NCI-H2227 (cell line): ENCODE measurements at regions not wholly inside any gene's neighbourhood (a gene's known extent, or its start where the extent isn't known, plus 50 kb on each side); places are given as distances from the start of the nearest gene placed in this dataset.
A peak's percentile ranks its signal among the peaks of the same experiment; 100 is the strongest.

Source experiments
- DNase-seq: peaks from one replicate; lab custom pipeline; 2025; ENCODE audit not compliant: unreplicated experiment; lab: John Stamatoyannopoulos, UW

GRCh38 chr10:52682766-52683165 is 89.8 kb downstream of the MBL2 start:
- no peak for DNase-seq

- no peak for DNase-seq
Measured at GRCh38 chr10:52683776-52684175, 88.8 kb downstream of the MBL2 start.

DNA sequence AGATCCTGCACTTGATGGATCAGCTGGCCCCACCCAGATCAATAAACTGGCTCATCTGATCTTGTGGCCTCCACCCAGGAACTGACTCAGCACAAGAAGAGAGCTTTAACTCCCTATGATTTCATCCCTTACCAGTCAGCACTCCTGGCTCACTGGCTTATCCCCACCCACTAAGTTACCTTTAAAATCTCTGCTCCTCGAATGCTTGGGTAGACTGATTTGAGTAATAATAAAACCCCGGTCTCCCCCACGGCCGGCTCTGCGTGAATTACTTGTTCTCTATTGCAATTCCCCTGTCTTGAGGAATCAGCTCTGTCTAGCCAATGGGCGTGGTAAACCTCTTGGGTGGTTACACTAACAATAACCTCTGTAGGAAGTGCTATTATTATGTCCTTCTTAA is 83.7 kb downstream of the MBL2 start:
- DNase-seq = no peak

DNA sequence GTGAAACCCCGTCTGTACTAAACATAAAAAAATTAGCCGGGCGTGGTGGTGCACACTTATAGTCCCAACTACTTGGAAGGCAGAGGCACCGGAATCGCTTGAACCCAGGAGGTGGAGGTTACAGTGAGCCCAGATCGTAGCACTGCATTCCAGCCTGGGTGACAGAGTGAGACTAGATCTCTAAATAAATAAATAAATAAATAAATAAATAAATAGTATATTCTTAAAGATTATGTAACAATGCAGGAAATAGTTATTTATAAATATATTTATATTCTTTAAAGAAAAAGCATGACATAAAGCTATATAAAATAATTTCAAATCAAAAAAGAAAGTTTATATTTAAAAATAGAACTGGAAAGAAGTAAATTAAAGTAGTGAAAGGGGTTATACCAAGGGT is 76.4 kb downstream of the MBL2 start:
- DNase-seq = no peak

DNA sequence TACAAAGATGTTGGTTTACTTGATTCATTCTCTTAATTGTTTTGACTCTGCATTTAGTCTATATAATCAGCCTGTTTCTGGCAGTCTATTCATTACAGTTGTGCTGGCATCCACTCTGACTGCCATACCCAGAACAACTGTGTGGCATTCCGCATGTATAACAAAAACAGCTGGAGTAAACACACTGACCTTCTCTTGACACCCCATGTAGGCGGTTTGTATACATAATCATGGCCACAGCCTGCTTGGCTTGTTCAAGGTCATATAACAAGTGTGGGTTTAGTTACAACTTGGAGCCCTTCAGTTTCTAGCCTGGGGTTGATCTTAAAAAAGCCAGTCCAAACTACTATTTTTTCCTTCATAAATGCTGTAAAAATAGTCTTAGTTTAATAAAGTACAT is 70.9 kb downstream of the MBL2 start:
- no peak for DNase-seq

DNA sequence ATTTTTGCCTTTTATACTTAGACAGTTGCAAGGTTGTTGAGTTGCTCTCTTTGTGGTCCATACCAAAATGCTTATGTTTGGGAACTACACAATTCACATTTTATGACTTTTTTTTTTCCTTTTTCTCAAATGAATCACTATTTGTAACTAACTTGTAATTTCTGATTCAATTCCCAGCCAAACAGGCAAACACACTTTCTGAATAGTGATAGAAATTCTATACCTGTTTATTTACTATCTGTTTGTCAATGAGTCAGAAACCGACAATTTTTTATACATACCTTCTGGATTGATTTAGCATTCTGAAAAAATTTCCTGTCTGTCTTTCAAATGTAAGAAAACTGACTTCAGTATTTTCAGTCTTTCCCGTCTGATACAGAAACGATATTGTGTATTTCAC is 69.1 kb downstream of the MBL2 start:
- DNase-seq = no peak

- no peak for DNase-seq
Measured at GRCh38 chr10:52703898-52704297, 68.7 kb downstream of the MBL2 start.

DNA sequence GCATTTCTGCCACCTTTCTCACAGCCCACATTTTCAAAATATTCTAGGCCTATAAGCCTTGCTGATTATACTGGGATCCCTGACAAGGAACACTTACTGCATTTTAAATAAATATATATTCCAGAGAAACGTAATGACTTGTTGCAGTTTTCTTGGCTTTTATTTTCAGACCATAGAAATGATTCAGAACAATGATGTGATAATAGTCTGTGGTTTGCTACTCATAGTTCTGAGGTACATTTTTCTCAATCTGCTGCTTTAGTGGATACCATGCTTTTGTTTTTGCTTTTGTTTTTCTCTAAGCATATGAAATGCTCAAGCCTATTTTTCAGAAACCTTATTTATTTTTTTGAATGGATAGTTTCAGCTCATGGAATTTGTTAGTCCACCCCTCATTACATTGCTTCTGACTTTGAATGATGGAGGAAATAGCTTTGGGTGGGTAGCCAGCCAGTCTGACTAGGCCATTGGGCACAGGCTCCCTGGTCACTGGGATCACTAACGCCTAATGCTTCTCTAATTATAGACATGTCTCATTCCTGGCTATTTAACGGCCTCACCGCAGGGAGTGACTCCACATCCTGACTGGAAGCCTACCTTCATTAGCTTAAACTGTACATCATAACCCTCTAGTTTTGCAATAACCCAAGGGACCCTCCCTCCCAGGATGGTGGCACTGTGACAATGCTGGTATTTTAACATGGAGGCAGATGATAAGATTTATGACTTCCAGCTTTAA is 66.1 kb downstream of the MBL2 start:
- peak; percentile 14 for DNase-seq
